Neural progenitor cell (in vitro differentiated cells): ENCODE measurements at regions not wholly inside any gene's neighbourhood (a gene's known extent, or its start where the extent isn't known, plus 50 kb on each side); places are given as distances from the start of the nearest gene placed in this dataset.

Experiments
- DNase-seq: peaks from one replicate; pipeline ENCODE4 v3.0.0-alpha.2; 2016; ENCODE audit warnings: low spot score
- H2AFZ ChIP-seq: fragments of 200-600 bp; sonication (generic); replicated peaks from 2 replicates; pipeline ENCODE4 v1.6.1; 2016; ENCODE audit warnings: antibody characterized with exemption
- H3F3A ChIP-seq: fragments of 200-600 bp; sonication (generic); 2 replicates; pipeline ENCODE4 v1.6.1; 2016; ENCODE audit warnings: antibody characterized with exemption, low read depth
- H3K27ac ChIP-seq: fragments of 200-600 bp; sonication (generic); 2 replicates; pipeline ENCODE4 v1.5.1; 2016; ENCODE audit warnings: mild to moderate bottlenecking
- H3K27me3 ChIP-seq: fragments of 200-600 bp; sonication (generic); 2 replicates; pipeline ENCODE4 v1.6.1; 2016; ENCODE audit warnings: mild to moderate bottlenecking, moderate library complexity
- H3K36me3 ChIP-seq: fragments of 200-600 bp; sonication (generic); 2 replicates; pipeline ENCODE4 v1.5.1; 2016
- H3K4me1 ChIP-seq: fragments of 200-600 bp; sonication (generic); 2 replicates; pipeline ENCODE4 v1.6.1; 2016; ENCODE audit warnings: mixed run types
- H3K4me2 ChIP-seq: fragments of 200-600 bp; sonication (generic); 2 replicates; pipeline ENCODE4 v1.6.1; 2016
- H3K4me3 ChIP-seq: fragments of 200-600 bp; sonication (generic); 2 replicates; pipeline ENCODE4 v1.5.1; 2016
- H3K79me2 ChIP-seq: fragments of 200-600 bp; sonication (generic); 2 replicates; pipeline ENCODE4 v1.6.1; 2016; ENCODE audit warnings: low read depth
- H3K9ac ChIP-seq: fragments of 200-600 bp; sonication (generic); 2 replicates; pipeline ENCODE4 v1.6.1; 2016
- H3K9me3 ChIP-seq: fragments of 200-600 bp; sonication (generic); 2 replicates; pipeline ENCODE4 v1.5.1; 2016; ENCODE audit warnings: low read depth
- H4K20me1 ChIP-seq: fragments of 200-600 bp; sonication (generic); 2 replicates; pipeline ENCODE4 v1.6.1; 2016; ENCODE audit warnings: low read depth
- H3K27ac Mint-ChIP-seq: 3 replicates; pipeline ENCODE4 v1.8.0; 2021; ENCODE audit warnings: mixed read lengths
- H3K27me3 Mint-ChIP-seq: 2 replicates; pipeline ENCODE4 v1.8.0; 2022; ENCODE audit warnings: low read depth, mild to moderate bottlenecking, inconsistent platforms, moderate library complexity, mixed read lengths; ENCODE audit not compliant: insufficient read depth
- H3K36me3 Mint-ChIP-seq: 3 replicates; pipeline ENCODE4 v1.8.0; 2021; ENCODE audit warnings: mixed read lengths
- H3K4me1 Mint-ChIP-seq: 3 replicates; pipeline ENCODE4 v1.8.0; 2021; ENCODE audit warnings: mixed read lengths
- H3K4me3 Mint-ChIP-seq: 3 replicates; pipeline ENCODE4 v1.8.0; 2021; ENCODE audit warnings: mild to moderate bottlenecking, moderate library complexity, mixed read lengths
- H3K9me3 Mint-ChIP-seq: 3 replicates; pipeline ENCODE4 v1.8.0; 2020; ENCODE audit warnings: mixed read lengths
- CTCF ChIP-seq: fragments of 200-600 bp; sonication (generic); IDR thresholded peaks from 2 replicates; pipeline ENCODE4 v1.5.1; 2017; ENCODE audit warnings: antibody characterized with exemption, mild to moderate bottlenecking
- EZH2 ChIP-seq: fragments of 200-600 bp; sonication (generic); IDR thresholded peaks from 2 replicates; pipeline ENCODE4 v1.6.1; 2017; ENCODE audit warnings: antibody characterized with exemption, mild to moderate bottlenecking, moderate library complexity
- EZH2phosphoT487 ChIP-seq: fragments of 200-600 bp; sonication (generic); IDR thresholded peaks from 2 replicates; pipeline ENCODE4 v1.6.1; 2017; ENCODE audit warnings: antibody characterized with exemption

GRCh38 chr12:25384893-25385248, 134.1 kb upstream of the KRAS start:
- DNase-seq: no peak
- H2AFZ ChIP-seq: peak overlapping the region; percentile 45
- H3K4me3 Mint-ChIP-seq: peak overlapping the region; percentile 99

DNA sequence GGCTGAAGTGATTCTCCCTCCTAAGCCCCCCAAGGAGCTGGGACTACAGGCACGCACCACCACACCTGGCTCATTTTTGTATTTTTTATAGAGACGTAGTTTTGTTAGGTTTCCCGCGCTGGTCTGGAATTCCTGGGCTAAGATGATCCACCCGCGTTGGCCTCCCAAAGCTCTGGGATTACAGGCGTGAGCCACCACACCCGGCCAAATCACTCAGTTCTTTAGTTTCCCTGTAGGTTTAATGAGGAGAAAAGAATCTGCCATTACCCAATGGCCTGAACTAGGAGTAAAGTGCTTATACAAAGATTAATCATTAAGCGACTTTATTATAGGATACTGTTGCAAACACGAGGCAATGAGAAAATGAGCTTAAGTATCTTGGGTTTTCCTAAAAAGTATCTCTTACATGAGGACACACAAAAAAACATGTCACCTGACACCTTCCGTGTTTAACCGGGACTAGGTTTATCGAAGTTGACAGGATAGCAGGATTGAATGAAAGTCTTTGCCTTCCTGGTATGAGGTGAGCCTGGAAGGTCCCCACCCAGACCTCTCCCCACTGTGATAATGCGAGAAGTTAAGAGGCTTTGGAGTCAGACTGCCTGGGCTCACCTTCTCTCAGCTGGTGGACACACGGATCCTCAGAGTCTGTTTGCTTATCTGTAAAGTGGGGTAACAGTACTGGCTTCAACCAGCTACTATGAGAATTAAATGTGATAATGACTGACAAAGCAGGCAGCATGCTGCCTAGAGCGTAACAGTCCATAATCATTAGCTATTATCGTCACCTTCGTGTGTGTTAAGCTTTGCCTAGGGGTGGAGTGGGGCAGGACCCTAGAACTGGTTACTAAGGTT, 133.5 kb upstream of the KRAS start:
- Histone ChIP-seq H3K4me3 (peak overlapping the region; percentile 69), H3K27me3 (peaks cover 20% of the 10 kb centered on the region), H3K4me1 (no peaks in the 10 kb centered on the region), H3K27ac (no peak overlapping the region), H3K9ac (no peak overlapping the region), H2AFZ (no peak overlapping the region), H4K20me1 (no peaks in the 10 kb centered on the region), H3K4me2 (peak overlapping the region; percentile 92), H3F3A (peaks cover 10% of the 10 kb centered on the region), H3K9me3 (no peaks in the 10 kb centered on the region), H3K79me2 (no peaks in the 10 kb centered on the region), H3K36me3 (no peaks in the 10 kb centered on the region)
- DNase-seq: no peak
- TF ChIP-seq EZH2phosphoT487: no peak
- no peak for TF ChIP-seq EZH2
- peak overlapping the region; percentile 99 for H3K4me3 Mint-ChIP-seq
- peaks cover 17% of the 10 kb centered on the region for H3K4me1 Mint-ChIP-seq
- H3K9me3 Mint-ChIP-seq: no peaks in the 10 kb centered on the region
- H3K27me3 Mint-ChIP-seq: peaks cover 18% of the 10 kb centered on the region
- peak overlapping the region; percentile 99 for H3K27ac Mint-ChIP-seq
- no peaks in the 10 kb centered on the region for H3K36me3 Mint-ChIP-seq

More at GRCh38 chr12:25384893-25385248, 134.1 kb upstream of the KRAS start:
- Mint-ChIP-seq H3K36me3 (no peaks in the 10 kb centered on the region), H3K4me1 (peaks cover 17% of the 10 kb centered on the region), H3K27me3 (peaks cover 18% of the 10 kb centered on the region), H3K27ac (peak overlapping the region; percentile 99), H3K9me3 (no peaks in the 10 kb centered on the region)
- H3K9ac ChIP-seq: no peak overlapping the region
- H3F3A ChIP-seq: peaks cover 10% of the 10 kb centered on the region
- H3K4me2 ChIP-seq: peak overlapping the region; percentile 92
- peak overlapping the region; percentile 69 for H3K4me3 ChIP-seq
- no peaks in the 10 kb centered on the region for H3K4me1 ChIP-seq
- H3K79me2 ChIP-seq: no peaks in the 10 kb centered on the region
- no peak for TF ChIP-seq EZH2phosphoT487
- no peak for TF ChIP-seq EZH2
- no peak for TF ChIP-seq CTCF
- H3K27ac ChIP-seq: no peak overlapping the region
- peaks cover 20% of the 10 kb centered on the region for H3K27me3 ChIP-seq
- H3K9me3 ChIP-seq: no peaks in the 10 kb centered on the region
- H3K36me3 ChIP-seq: no peaks in the 10 kb centered on the region
- H4K20me1 ChIP-seq: no peaks in the 10 kb centered on the region

- H3K27ac Mint-ChIP-seq: no peak overlapping the region
- Histone ChIP-seq H3K27me3 (peaks cover 20% of the 10 kb centered on the region), H3K79me2 (no peaks in the 10 kb centered on the region), H3K4me3 (no peak overlapping the region), H3F3A (peaks cover 10% of the 10 kb centered on the region), H3K4me1 (no peaks in the 10 kb centered on the region), H3K4me2 (no peak overlapping the region), H4K20me1 (no peaks in the 10 kb centered on the region), H3K9me3 (no peaks in the 10 kb centered on the region), H3K36me3 (no peaks in the 10 kb centered on the region), H3K27ac (no peak overlapping the region), H3K9ac (no peak overlapping the region), H2AFZ (no peak overlapping the region)
- H3K9me3 Mint-ChIP-seq: peaks cover 5% of the 10 kb centered on the region
- no peak for DNase-seq
- no peaks in the 10 kb centered on the region for H3K36me3 Mint-ChIP-seq
- no peak for TF ChIP-seq EZH2phosphoT487
- H3K4me1 Mint-ChIP-seq: peaks cover 15% of the 10 kb centered on the region
- peaks cover 11% of the 10 kb centered on the region for H3K27me3 Mint-ChIP-seq
- no peak overlapping the region for H3K4me3 Mint-ChIP-seq
These were observed 131.8 kb upstream of the KRAS start for GRCh38 chr12:25382311-25383106.

DNA sequence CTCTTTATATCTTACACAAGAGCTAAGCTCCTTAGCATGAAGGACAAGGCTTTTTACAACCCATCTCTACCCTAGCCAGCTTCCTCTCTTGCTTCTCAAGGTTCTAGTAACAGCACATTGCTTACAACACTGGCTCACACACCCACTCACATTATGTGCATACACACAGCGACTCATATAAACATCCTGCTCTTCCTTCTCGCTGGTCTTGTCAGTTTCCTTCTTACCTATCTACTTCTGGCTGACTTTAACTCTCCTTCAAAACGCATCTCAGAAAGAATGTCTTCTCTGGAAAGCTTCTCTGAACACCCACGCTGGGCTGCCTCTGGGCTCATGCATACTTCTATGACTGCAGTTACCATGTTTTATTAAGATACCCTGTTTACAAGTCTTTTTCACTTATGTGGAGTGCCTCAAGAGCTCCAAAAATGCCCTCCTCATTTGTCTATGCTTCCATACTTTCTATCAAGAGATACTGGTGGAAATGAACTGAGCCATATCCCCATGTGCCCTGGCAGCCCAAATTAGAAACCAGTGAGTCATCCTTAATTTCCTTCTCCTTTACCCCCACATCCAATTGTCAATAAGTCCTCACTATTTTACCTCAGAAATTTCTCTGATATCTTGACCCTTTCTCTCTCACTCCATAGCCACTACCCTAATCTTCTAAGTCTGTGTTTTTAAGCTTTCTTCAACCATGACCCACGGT, 126.9 kb upstream of the KRAS start:
- no peaks in the 10 kb centered on the region for H3K27me3 ChIP-seq
- H3K36me3 Mint-ChIP-seq: no peaks in the 10 kb centered on the region
- no peak overlapping the region for H3K9ac ChIP-seq
- H3K27me3 Mint-ChIP-seq: peaks cover 4% of the 10 kb centered on the region
- no peaks in the 10 kb centered on the region for H3F3A ChIP-seq
- no peaks in the 10 kb centered on the region for H4K20me1 ChIP-seq
- no peaks in the 10 kb centered on the region for H3K4me1 ChIP-seq
- no peak for DNase-seq
- peaks cover 3% of the 10 kb centered on the region for H3K4me1 Mint-ChIP-seq
- no peak overlapping the region for H2AFZ ChIP-seq
- H3K4me2 ChIP-seq: no peak overlapping the region
- no peak overlapping the region for H3K27ac Mint-ChIP-seq
- peaks cover 5% of the 10 kb centered on the region for H3K9me3 Mint-ChIP-seq
- H3K27ac ChIP-seq: no peak overlapping the region
- no peaks in the 10 kb centered on the region for H3K9me3 ChIP-seq
- H3K36me3 ChIP-seq: no peaks in the 10 kb centered on the region
- TF ChIP-seq EZH2phosphoT487: no peak
- no peak for TF ChIP-seq CTCF
- TF ChIP-seq EZH2: no peak
- H3K4me3 ChIP-seq: no peak overlapping the region
- H3K4me3 Mint-ChIP-seq: no peak overlapping the region
- H3K79me2 ChIP-seq: no peaks in the 10 kb centered on the region
